Suprapubic skin (tissue), 4 donors: ENCODE measurements at regions not wholly inside any gene's neighbourhood (a gene's known extent, or its start where the extent isn't known, plus 50 kb on each side); places are given as distances from the start of the nearest gene placed in this dataset.

Experiments
- DNase-seq, 2 donors: peaks; one replicate each; pipeline ENCODE4 v3.0.0-alpha.2; 2019; ENCODE audit warnings: low spot score in 2 of 2
- H3K27ac ChIP-seq: fragments of 200-600 bp; sonication (generic); one replicate; pipeline ENCODE4 v1.5.1; 2019
- H3K27me3 ChIP-seq: fragments of 200-600 bp; sonication (generic); one replicate; pipeline ENCODE4 v1.5.1; 2019
- H3K36me3 ChIP-seq: fragments of 200-600 bp; sonication (generic); one replicate; pipeline ENCODE4 v1.5.1; 2019
- H3K4me1 ChIP-seq: fragments of 200-600 bp; sonication (generic); one replicate; pipeline ENCODE4 v1.5.1; 2019
- H3K4me3 ChIP-seq: fragments of 200-600 bp; sonication (generic); one replicate; pipeline ENCODE4 v1.5.1; 2019; ENCODE audit warnings: mild to moderate bottlenecking
- H3K9me3 ChIP-seq: fragments of 200-600 bp; sonication (generic); one replicate; pipeline ENCODE4 v1.5.1; 2019
- CTCF ChIP-seq, 2 donors: fragments of 200-600 bp in 1 of 2; fragments of 450-650 bp in 1 of 2; sonication (generic) in 1 of 2; IDR thresholded peaks; one replicate each; pipeline ENCODE4 v1.5.1; 2016 to 2019; ENCODE audit warnings: antibody characterized with exemption in 2 of 2, mild to moderate bottlenecking in 1 of 2, moderate library complexity in 1 of 2
- EP300 ChIP-seq: sonication (generic); formaldehyde crosslinking; IDR thresholded peaks from one replicate; pipeline ENCODE4 v1.6.1; 2017; ENCODE audit warnings: antibody characterized with exemption
- POLR2A ChIP-seq, 2 donors: fragments of 450-650 bp; IDR thresholded peaks; one replicate each; pipeline ENCODE4 v1.6.1; 2017; ENCODE audit warnings: antibody characterized with exemption in 2 of 2, mild to moderate bottlenecking in 2 of 2, moderate library complexity in 2 of 2
- POLR2AphosphoS5 ChIP-seq, 3 donors: sonication (generic); formaldehyde crosslinking; IDR thresholded peaks; one replicate each; pipeline ENCODE4 v1.6.1; 2017; ENCODE audit warnings: antibody characterized with exemption in 3 of 3
- WGBS: methylation state at CpG from one replicate; pipeline ENCODE4 v1.1.5; 2018; 5-methylcytosine and 5-hydroxymethylcytosine counted together

DNA sequence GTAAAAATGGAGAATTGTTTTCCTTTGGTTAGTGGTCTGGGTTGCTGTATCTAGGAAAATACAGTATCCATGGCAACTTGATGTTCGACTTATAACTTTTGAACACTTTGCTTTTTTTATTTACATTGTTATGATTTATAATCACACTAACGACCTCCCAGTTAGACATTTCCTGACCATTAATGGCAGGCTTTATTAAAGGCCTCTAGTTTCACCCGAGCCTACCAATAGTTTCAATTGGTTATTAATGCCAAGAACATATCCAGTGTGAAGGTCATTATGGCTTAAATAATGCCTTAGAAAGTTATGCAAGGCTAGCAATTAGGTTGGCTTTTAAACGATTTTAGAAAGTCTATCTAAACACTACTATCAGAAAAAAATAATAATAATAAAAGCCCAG is 452.0 kb downstream of the DMRTA1 start:
- Histone ChIP-seq H3K36me3 (no peaks in the 10 kb centered on the region), H3K9me3 (no peaks in the 10 kb centered on the region), H3K27me3 (no peaks in the 10 kb centered on the region), H3K27ac (no peak overlapping the region), H3K4me3 (no peak overlapping the region), H3K4me1 (no peaks in the 10 kb centered on the region)
- 63% methylated on average over 4 of the region's 4 CpGs for WGBS
- no peak for DNase-seq
- TF ChIP-seq CTCF (IDR thresholded peaks at IDR 0.05) (no peak), EP300 (no peak), POLR2A (IDR thresholded peaks at IDR 0.05) (no peak), POLR2AphosphoS5 (IDR thresholded peaks at IDR 0.05) (no peak)

GRCh38 chr9:22911632-22912031 is 465.0 kb downstream of the DMRTA1 start:
- Histone ChIP-seq H3K27me3 (no peaks in the 10 kb centered on the region), H3K4me3 (no peak overlapping the region), H3K9me3 (no peaks in the 10 kb centered on the region), H3K36me3 (no peaks in the 10 kb centered on the region), H3K4me1 (no peaks in the 10 kb centered on the region), H3K27ac (no peak overlapping the region)
- WGBS: 49% methylated on average over 1 of the region's 1 CpG
- no peak for DNase-seq
- TF ChIP-seq CTCF (IDR thresholded peaks at IDR 0.05): no peak

DNA sequence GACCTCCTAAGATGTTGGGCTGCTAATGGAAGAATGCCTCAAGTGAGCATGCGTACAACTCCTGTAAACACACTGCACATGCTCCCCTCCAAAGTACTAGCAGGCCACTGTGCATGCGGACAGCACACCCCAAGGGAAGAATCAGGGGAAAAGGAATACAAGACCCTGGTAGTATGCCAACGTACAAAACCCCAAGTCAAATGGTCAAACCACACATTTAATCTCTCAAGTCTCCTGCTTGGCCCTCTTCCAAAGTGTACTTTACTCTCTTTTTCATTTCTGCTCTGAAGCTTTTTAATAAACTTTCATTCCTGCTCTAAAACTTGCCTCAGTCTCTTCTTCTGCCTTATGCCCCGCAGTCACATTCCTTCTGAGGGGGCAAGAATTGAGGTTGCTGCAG is 466.4 kb downstream of the DMRTA1 start:
- H3K9me3 ChIP-seq: no peaks in the 10 kb centered on the region
- DNase-seq: no peak
- TF ChIP-seq POLR2AphosphoS5 (IDR thresholded peaks at IDR 0.05): no peak
- TF ChIP-seq CTCF (IDR thresholded peaks at IDR 0.05): no peak
- no peak for TF ChIP-seq POLR2A (IDR thresholded peaks at IDR 0.05)
- TF ChIP-seq EP300: no peak
- no peaks in the 10 kb centered on the region for H3K36me3 ChIP-seq
- H3K27me3 ChIP-seq: no peaks in the 10 kb centered on the region
- 57% methylated on average over 4 of the region's 4 CpGs for WGBS
- no peak overlapping the region for H3K27ac ChIP-seq
- no peaks in the 10 kb centered on the region for H3K4me1 ChIP-seq
- H3K4me3 ChIP-seq: no peak overlapping the region

DNA sequence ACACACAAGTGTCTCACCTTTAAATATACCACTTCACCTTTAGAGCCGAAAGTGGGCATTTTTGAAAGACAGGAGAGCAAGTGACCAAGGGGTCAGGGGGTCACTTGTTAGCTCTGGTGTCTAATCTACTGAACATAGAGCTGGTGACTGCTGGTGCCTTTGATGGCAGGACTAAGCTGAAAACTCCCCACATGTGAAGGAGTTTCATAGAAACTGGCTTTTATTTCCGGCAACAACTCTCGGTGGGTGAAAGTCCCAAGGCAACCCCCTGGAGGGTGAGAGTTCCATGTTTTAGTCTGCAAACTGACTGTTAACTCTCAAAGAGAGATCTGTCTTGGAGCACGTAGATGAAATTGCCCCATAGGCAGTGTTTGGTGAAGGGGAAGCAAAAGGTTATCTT is 466.9 kb downstream of the DMRTA1 start:
- no peaks in the 10 kb centered on the region for H3K27me3 ChIP-seq
- H3K36me3 ChIP-seq: no peaks in the 10 kb centered on the region
- no peak overlapping the region for H3K4me3 ChIP-seq
- H3K27ac ChIP-seq: no peak overlapping the region
- DNase-seq: no peak
- no peaks in the 10 kb centered on the region for H3K9me3 ChIP-seq
- TF ChIP-seq CTCF (IDR thresholded peaks at IDR 0.05) (no peak), EP300 (no peak), POLR2AphosphoS5 (IDR thresholded peaks at IDR 0.05) (no peak), POLR2A (IDR thresholded peaks at IDR 0.05) (no peak)
- no peaks in the 10 kb centered on the region for H3K4me1 ChIP-seq
- 47% methylated on average over 4 of the region's 4 CpGs for WGBS

DNA sequence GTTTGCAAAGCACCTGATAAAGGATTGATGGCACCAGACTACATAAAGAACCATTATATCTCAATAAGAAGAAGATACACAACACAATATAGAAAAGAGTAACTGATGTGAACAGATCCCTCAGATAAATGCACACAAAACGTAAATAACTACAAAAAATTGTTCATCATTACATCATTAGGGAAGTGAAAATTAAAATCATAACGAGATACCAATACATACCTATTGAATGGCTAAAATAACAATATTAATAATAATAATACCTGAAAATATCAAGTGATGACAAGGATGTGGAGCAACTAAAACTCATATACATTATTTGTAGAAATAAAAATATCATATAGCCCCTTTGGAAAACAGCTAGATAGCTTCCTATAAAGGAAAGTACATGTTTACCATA is 469.5 kb downstream of the DMRTA1 start:
- no peaks in the 10 kb centered on the region for H3K9me3 ChIP-seq
- H3K27me3 ChIP-seq: no peaks in the 10 kb centered on the region
- WGBS: 75% methylated on average over 2 of the region's 2 CpGs
- no peak overlapping the region for H3K27ac ChIP-seq
- no peaks in the 10 kb centered on the region for H3K4me1 ChIP-seq
- no peaks in the 10 kb centered on the region for H3K36me3 ChIP-seq
- no peak overlapping the region for H3K4me3 ChIP-seq
- no peak for DNase-seq
- TF ChIP-seq POLR2AphosphoS5 (IDR thresholded peaks at IDR 0.05) (no peak), POLR2A (IDR thresholded peaks at IDR 0.05) (no peak), EP300 (no peak), CTCF (IDR thresholded peaks at IDR 0.05) (no peak)
